ENCODE measurements at regions not wholly inside any gene's neighbourhood (a gene's known extent, or its start where the extent isn't known, plus 50 kb on each side); places are given as distances from the start of the nearest gene placed in this dataset.

DNA sequence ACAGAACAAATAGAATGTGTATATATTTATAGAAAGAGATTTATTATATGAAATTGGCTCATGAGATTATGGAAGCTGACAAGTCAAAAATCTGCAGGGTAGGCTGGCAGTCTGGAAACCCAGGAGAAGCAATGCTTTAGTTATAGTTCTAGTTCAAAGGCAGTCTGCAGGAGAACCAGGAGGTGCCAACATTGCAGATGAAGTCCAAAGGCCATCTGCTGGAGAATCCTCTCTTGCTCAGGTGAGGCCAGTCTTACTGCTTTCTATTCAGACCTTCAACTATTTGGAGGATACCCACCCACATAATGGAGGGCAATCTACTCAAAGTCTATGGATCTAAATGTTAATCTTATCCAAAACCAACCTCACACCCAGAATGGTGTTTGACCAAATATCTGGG is 75.9 kb upstream of the MRPS6 start (continued):
- no peak for TF ChIP-seq IRF5 (IDR thresholded peaks at IDR 0.05; ENCODE audit: borderline replicate concordance)
- no peak for TF ChIP-seq ESRRA (IDR thresholded peaks at IDR 0.05; ENCODE audit: low read length)
- no peak for TF ChIP-seq ZNF24 (IDR thresholded peaks at IDR 0.05)
- no peak for TF ChIP-seq KAT2A (conservative IDR thresholded peaks at IDR 0.05; ENCODE audit: control insufficient read depth, low read depth, low read length)

DNA sequence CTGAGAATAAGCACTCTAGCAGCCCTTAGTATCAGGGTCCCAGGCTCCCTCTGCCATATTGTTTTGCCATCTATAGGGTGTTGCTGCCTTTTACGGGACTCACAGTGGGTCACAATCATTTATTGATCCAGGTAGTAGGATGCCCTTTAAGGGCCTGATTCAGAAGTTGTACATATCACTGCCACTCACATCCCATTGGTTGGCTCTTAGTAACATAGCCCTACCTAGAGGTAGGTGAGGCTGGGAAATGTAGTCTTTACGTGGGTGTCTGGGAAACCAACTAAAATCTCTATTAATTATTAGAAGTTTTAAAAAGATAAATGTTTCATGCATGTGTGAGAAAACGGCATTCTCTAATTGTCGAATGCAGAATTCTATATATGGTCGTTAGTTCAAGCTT is 78.8 kb upstream of the ATP5PO start:
- intact Hi-C loops (cut with micrococcal nuclease; ENCODE audit: unreplicated experiment) (no loop called here), in situ Hi-C loops (cut with MboI) (no loop called here)
- Histone ChIP-seq H3K36me3 (ENCODE audit: control insufficient read depth in 2 of 2, insufficient read depth in 2 of 2, low read length in 1 of 2) (no peaks in the 10 kb centered on the region), H3K27ac (ENCODE audit: control insufficient read depth, insufficient read depth) (no peak overlapping the region), H3K27me3 (replicated peaks in 1 of 2; ENCODE audit: control insufficient read depth in 2 of 2, insufficient read depth in 2 of 2, low read length in 1 of 2) (no peaks in the 10 kb centered on the region), H2AFZ (ENCODE audit: control insufficient read depth, low read depth, low read length) (no peak overlapping the region), H3K4me1 (ENCODE audit: control insufficient read depth, insufficient read depth, low read length) (no peaks in the 10 kb centered on the region), H3K9me3 (replicated peaks; ENCODE audit: control insufficient read depth, insufficient read depth, low read length) (peaks cover 11% of the 10 kb centered on the region; the same call in 2 of the 3 replicates), H3K4me2 (ENCODE audit: control insufficient read depth, insufficient read depth) (no peak overlapping the region), H4K20me1 (ENCODE audit: control insufficient read depth, insufficient read depth) (no peaks in the 10 kb centered on the region), H3K4me3 (no peak overlapping the region), H3K9ac (ENCODE audit: control insufficient read depth, insufficient read depth, low read length) (no peak overlapping the region), H3K79me2 (ENCODE audit: control insufficient read depth, insufficient read depth, low read length) (no peaks in the 10 kb centered on the region)
- WGBS (ENCODE audit: insufficient coverage, insufficient replicate concordance, low lambda C conversion rate, missing lambda C conversion rate) = 87% methylated on average over 5 of the region's 5 CpGs
- POLR2A ChIA-PET = no interaction called here
- CTCF ChIA-PET = interaction anchor here (1.1 kb wide), 1 partner anchor 23 kb away, joined by 3 read pairs; no protein-coding TSS in a partner anchor
- SMC1A ChIA-PET (ENCODE audit: uncharacterized antibody, unreplicated experiment) = interaction anchor here (1.2 kb wide), 1 partner anchor 70 kb away, joined by 3 read pairs; no protein-coding TSS in a partner anchor
- RAD21 ChIA-PET (ENCODE audit: unreplicated experiment) = no interaction called here
- no peak for FAIRE-seq
- no peak for TF ChIP-seq YBX1 (IDR thresholded peaks at IDR 0.05)
- no peak for DNase-seq (ENCODE audit: low read depth, low spot score)
- no TSS peak for BruUV-seq (replicated peaks)
- no peak for ATAC-seq

All from GM12878 (cell line).